K562 (cell line): ENCODE measurements at regions not wholly inside any gene's neighbourhood (a gene's known extent, or its start where the extent isn't known, plus 50 kb on each side); places are given as distances from the start of the nearest gene placed in this dataset.

Source experiments
- CHCHD3 ChIP-seq: fragments of 250-450 bp; sonication (Bioruptor Pico); IDR thresholded peaks from 2 replicates; pipeline ENCODE4 v2.1.2; 2022; ENCODE audit warnings: mild to moderate bottlenecking
- CTCF ChIP-seq, 3 experiments: IDR thresholded peaks in 2 of 3; conservative IDR thresholded peaks in 1 of 3; 2 replicates each; pipeline ENCODE4 v1.5.1; 2011 to 2012; ENCODE audit warnings: low read length in 3 of 3, mild to moderate bottlenecking in 3 of 3, control low read depth in 2 of 3, improper control_type of control experiment in 1 of 3, inconsistent platforms in 1 of 3, low read depth in 1 of 3, mixed read lengths in 1 of 3, moderate library complexity in 1 of 3; ENCODE audit not compliant: insufficient read depth in 2 of 3
- EGR1 ChIP-seq: fragments of 450-650 bp; conservative IDR thresholded peaks from 2 replicates; pipeline ENCODE4 v1.6.1; 2017; ENCODE audit warnings: mild to moderate bottlenecking
- EZH2 ChIP-seq: IDR thresholded peaks from 2 replicates; pipeline ENCODE4 v1.6.1; 2012; ENCODE audit warnings: low read depth, mild to moderate bottlenecking, inconsistent platforms, low read length, borderline replicate concordance
- HDAC6 ChIP-seq: IDR thresholded peaks from 2 replicates; pipeline ENCODE4 v1.6.1; 2012; ENCODE audit warnings: low read depth, mild to moderate bottlenecking, control low read depth, inconsistent platforms, low read length, moderate library complexity
- JUNB ChIP-seq: fragments of 450-650 bp; formaldehyde crosslinking; conservative IDR thresholded peaks from 2 replicates; pipeline ENCODE4 v1.4.0; 2020; ENCODE audit warnings: mild to moderate bottlenecking
- TAF15 ChIP-seq: fragments of 200-400 bp; formaldehyde crosslinking; IDR thresholded peaks from 2 replicates; pipeline ENCODE4 v1.6.1; 2017; ENCODE audit warnings: mild to moderate bottlenecking, low read depth, low read length, moderate library complexity
- TF ChIP-seq, protein P1 (sequence below): fragments of 450-650 bp; IDR thresholded peaks from one replicate; pipeline ENCODE4 v1.6.1; 2018; ENCODE audit warnings: mild to moderate bottlenecking, moderate library complexity; ENCODE audit not compliant: partially characterized antibody
- TF ChIP-seq, protein P2 (sequence below): fragments of 450-650 bp; IDR thresholded peaks from 2 replicates; pipeline ENCODE4 v1.6.1; 2016

DNA sequence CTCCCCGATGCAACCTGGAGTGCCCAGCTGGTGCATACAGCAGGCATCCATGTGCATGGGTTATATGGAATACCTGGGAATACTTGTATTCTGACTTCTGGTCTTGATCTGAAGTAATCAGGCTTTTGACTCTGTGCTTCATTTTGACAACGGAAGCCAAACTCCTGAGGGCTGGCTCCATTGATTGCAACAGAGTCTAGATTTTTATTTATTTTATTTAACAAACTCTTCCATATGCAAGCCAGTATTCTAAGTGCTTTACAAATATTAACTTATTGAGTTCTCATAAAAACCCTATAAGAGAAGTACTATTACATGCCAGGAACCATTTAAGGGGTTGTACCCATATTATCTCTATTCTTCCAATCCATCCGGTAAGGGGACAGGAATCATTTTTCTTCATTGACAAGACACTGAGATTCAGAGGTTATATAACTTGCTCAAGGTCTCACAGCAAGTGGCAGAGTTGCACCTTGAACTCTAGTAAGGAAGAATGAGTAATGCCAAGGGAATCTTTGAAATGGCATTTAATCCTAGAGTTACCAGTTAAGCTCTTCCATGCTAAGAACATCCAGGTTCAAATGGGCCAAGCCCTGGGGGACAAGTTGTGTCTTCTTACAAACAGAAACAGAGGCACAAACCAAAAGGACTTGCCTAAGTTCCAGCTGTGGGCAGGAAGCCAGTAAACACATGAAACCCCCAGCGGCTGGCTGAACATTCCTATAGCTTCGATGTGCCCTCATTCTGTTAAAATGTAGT, 241.0 kb downstream of the WDR11 start:
- TF ChIP-seq CTCF (IDR thresholded peaks at IDR 0.05 in 2 of 3, conservative IDR thresholded peaks at IDR 0.05 in 1 of 3; ENCODE audit: insufficient read depth in 2 of 3, low read depth in 1 of 3, low read length in 3 of 3) (no peak), JUNB (CRISPR knock-in tag) (no peak), EGR1 (no peak), EZH2 (no peak), CHCHD3 (CRISPR knock-in tag) (no peak), TAF15 (no peak), HDAC6 (no peak)
- TF ChIP-seq, protein P1, sequence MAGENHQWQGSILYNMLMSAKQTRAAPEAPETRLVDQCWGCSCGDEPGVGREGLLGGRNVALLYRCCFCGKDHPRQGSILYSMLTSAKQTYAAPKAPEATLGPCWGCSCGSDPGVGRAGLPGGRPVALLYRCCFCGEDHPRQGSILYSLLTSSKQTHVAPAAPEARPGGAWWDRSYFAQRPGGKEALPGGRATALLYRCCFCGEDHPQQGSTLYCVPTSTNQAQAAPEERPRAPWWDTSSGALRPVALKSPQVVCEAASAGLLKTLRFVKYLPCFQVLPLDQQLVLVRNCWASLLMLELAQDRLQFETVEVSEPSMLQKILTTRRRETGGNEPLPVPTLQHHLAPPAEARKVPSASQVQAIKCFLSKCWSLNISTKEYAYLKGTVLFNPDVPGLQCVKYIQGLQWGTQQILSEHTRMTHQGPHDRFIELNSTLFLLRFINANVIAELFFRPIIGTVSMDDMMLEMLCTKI = no peak
- TF ChIP-seq, protein P2, sequence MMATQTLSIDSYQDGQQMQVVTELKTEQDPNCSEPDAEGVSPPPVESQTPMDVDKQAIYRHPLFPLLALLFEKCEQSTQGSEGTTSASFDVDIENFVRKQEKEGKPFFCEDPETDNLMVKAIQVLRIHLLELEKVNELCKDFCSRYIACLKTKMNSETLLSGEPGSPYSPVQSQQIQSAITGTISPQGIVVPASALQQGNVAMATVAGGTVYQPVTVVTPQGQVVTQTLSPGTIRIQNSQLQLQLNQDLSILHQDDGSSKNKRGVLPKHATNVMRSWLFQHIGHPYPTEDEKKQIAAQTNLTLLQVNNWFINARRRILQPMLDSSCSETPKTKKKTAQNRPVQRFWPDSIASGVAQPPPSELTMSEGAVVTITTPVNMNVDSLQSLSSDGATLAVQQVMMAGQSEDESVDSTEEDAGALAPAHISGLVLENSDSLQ = no peak
